ENCODE measurements at regions not wholly inside any gene's neighbourhood (a gene's known extent, or its start where the extent isn't known, plus 50 kb on each side); places are given as distances from the start of the nearest gene placed in this dataset.

GRCh38 chr4:124445071-124445470 lies 267.5 kb downstream of the ANKRD50 start:
- TF ChIP-seq CTCF (IDR thresholded peaks at IDR 0.05): no peak
- no peak for TF ChIP-seq RFX5 (IDR thresholded peaks at IDR 0.05; ENCODE audit: low read length)
- no peak for TF ChIP-seq NFIC (IDR thresholded peaks at IDR 0.05; ENCODE audit: borderline replicate concordance)
- TF ChIP-seq CHD2 (IDR thresholded peaks at IDR 0.05; ENCODE audit: low read length, partially characterized antibody): no peak
- no peak for TF ChIP-seq ELF1 (IDR thresholded peaks at IDR 0.05)
- TF ChIP-seq MXI1 (IDR thresholded peaks at IDR 0.05; ENCODE audit: low read depth, low read length): no peak
- no peak for TF ChIP-seq USF2 (IDR thresholded peaks at IDR 0.05; ENCODE audit: borderline replicate concordance, low read depth, low read length)
- no peak for TF ChIP-seq EP300 (IDR thresholded peaks at IDR 0.05; ENCODE audit: borderline replicate concordance in 1 of 2, low read depth in 1 of 2, low read length in 1 of 2)
- TF ChIP-seq REST (IDR thresholded peaks at IDR 0.05; ENCODE audit: low read depth, low read length): no peak

Measured in SK-N-SH (cell line).